Left ventricle myocardium inferior (tissue), 1 donor: ENCODE measurements at regions not wholly inside any gene's neighbourhood (a gene's known extent, or its start where the extent isn't known, plus 50 kb on each side); places are given as distances from the start of the nearest gene placed in this dataset.
"Not testable (repeated sequence)": the region's sequence is repeated elsewhere in the genome, so short reads cannot be mapped to it uniquely, and the experiment has no call there.

Source experiments
- DNase-seq: peaks from one replicate; pipeline ENCODE4 v3.0.0-alpha.2; 2020
- H3K27ac ChIP-seq: fragments of 200-600 bp; replicated peaks from 2 replicates; pipeline ENCODE4 v1.8.0; 2021
- H3K27me3 ChIP-seq: fragments of 200-600 bp; 2 replicates; pipeline ENCODE4 v1.8.0; 2021; ENCODE audit warnings: low read depth
- H3K36me3 ChIP-seq: fragments of 200-600 bp; 2 replicates; pipeline ENCODE4 v1.8.0; 2021
- H3K4me1 ChIP-seq: fragments of 200-600 bp; 2 replicates; pipeline ENCODE4 v1.8.0; 2021
- H3K4me3 ChIP-seq: fragments of 200-600 bp; 2 replicates; pipeline ENCODE4 v1.8.0; 2021; ENCODE audit warnings: mild to moderate bottlenecking, moderate library complexity
- H3K9me3 ChIP-seq: fragments of 200-600 bp; replicated peaks from 2 replicates; pipeline ENCODE4 v1.8.0; 2021
- CTCF ChIP-seq: fragments of 200-600 bp; IDR thresholded peaks from 2 replicates; pipeline ENCODE4 v1.8.0; 2021; ENCODE audit warnings: antibody characterized with exemption, mild to moderate bottlenecking, borderline replicate concordance
- intact Hi-C: fragments of 100-400 bp; cut with micrococcal nuclease; formaldehyde crosslinking; loops from one replicate; pipeline ENCODE4 v1.11.0; 2022
- donor health status: DM: no; HTN: yes; CAD: no; lungs with severe emphysema.

GRCh38 chr2:7861910-7862702 lies 819.8 kb upstream of the ID2 start:
- Histone ChIP-seq H3K27ac (no peak overlapping the region), H3K4me3 (no peak overlapping the region), H3K36me3 (no peaks in the 10 kb centered on the region), H3K4me1 (no peaks in the 10 kb centered on the region), H3K9me3 (no peaks in the 10 kb centered on the region), H3K27me3 (peaks cover 21% of the 10 kb centered on the region)
- no peak for DNase-seq
- intact Hi-C loops: no loop called here
- no peak for TF ChIP-seq CTCF

- intact Hi-C loops: no loop called here
- Histone ChIP-seq H3K36me3 (no peaks in the 10 kb centered on the region), H3K9me3 (no peaks in the 10 kb centered on the region), H3K27me3 (peaks cover 21% of the 10 kb centered on the region), H3K4me1 (no peaks in the 10 kb centered on the region), H3K27ac (no peak overlapping the region), H3K4me3 (no peak overlapping the region)
- no peak for DNase-seq
- TF ChIP-seq CTCF: no peak
These were observed 815.8 kb upstream of the ID2 start for GRCh38 chr2:7866104-7866503.

GRCh38 chr2:7866825-7867224 lies 815.0 kb upstream of the ID2 start:
- no peak overlapping the region for H3K4me3 ChIP-seq
- no peaks in the 10 kb centered on the region for H3K36me3 ChIP-seq
- H3K4me1 ChIP-seq: no peaks in the 10 kb centered on the region
- no peak overlapping the region for H3K27ac ChIP-seq
- TF ChIP-seq CTCF: no peak
- H3K27me3 ChIP-seq: peaks cover 19% of the 10 kb centered on the region
- DNase-seq: no peak
- no peaks in the 10 kb centered on the region for H3K9me3 ChIP-seq
- intact Hi-C loops: no loop called here

- DNase-seq: no peak
- H3K27me3 ChIP-seq: peaks cover 10% of the 10 kb centered on the region
- no peak for TF ChIP-seq CTCF
- H3K4me1 ChIP-seq: no peaks in the 10 kb centered on the region
- H3K9me3 ChIP-seq: no peaks in the 10 kb centered on the region
- H3K27ac ChIP-seq: no peak overlapping the region
- intact Hi-C loops: no loop called here
- no peaks in the 10 kb centered on the region for H3K36me3 ChIP-seq
- no peak overlapping the region for H3K4me3 ChIP-seq
These were observed 814.0 kb upstream of the ID2 start for GRCh38 chr2:7867867-7868266.

- Histone ChIP-seq H3K27ac (no peak overlapping the region), H3K9me3 (no peaks in the 10 kb centered on the region), H3K36me3 (no peaks in the 10 kb centered on the region), H3K27me3 (peaks cover under 1% of the 10 kb centered on the region), H3K4me1 (no peaks in the 10 kb centered on the region), H3K4me3 (no peak overlapping the region)
- intact Hi-C loops: no loop called here
- TF ChIP-seq CTCF: no peak
- no peak for DNase-seq
These were observed 813.0 kb upstream of the ID2 start for GRCh38 chr2:7868836-7869235.

- H3K36me3 ChIP-seq, H3K27me3 ChIP-seq, H3K27ac ChIP-seq, H3K9me3 ChIP-seq, DNase-seq, H3K4me3 ChIP-seq, H3K4me1 ChIP-seq, intact Hi-C loops: not testable (repeated sequence)
These were observed 805.4 kb upstream of the ID2 start for GRCh38 chr2:7876445-7876844.

- H3K4me3 ChIP-seq, H3K4me1 ChIP-seq, DNase-seq, H3K9me3 ChIP-seq, H3K36me3 ChIP-seq, H3K27ac ChIP-seq, intact Hi-C loops: not testable (repeated sequence)
- peaks cover 18% of the 10 kb centered on the region for H3K27me3 ChIP-seq
These were observed 803.6 kb upstream of the ID2 start for GRCh38 chr2:7878266-7878665.
